ENCODE measurements at regions not wholly inside any gene's neighbourhood (a gene's known extent, or its start where the extent isn't known, plus 50 kb on each side); places are given as distances from the start of the nearest gene placed in this dataset.

DNA sequence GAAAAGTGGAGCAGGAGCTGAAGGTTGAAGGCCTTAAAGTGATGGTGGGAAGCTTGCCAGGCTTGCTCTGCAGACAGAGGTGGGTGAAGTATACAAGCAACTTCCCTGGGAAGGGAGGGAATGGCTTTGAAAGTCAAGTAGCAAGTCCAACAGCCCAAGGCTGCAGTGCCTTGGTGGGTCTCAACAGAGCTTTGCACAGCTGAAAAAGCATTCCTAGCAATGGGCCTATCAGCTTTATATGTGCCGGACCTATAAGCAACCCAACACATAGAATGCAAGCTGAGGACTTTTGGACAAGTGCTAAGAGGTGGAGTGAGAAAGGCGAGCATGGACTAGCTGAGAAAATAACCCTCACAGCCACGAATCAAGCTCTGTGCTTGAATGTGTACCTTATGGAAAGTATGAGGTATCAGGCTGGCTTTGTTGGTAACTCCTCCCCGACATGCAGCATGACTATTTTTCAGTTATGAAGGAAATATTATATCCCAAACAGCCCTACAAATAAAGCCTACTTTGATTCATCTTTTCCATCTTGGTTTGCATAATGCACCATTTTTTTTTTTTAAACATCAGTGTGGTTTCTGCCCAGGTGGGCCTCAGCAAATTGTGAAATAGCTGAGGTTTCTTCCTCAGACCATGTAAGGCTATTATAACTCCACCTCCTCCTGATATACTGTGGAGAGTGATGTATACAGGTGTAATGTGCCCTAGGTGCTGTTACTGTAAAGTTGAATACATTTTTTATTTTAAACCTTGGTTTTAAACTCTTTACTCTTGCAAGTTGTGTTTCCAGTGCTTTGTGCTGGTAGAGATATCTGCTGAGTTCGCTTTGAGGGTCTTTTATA is 241.4 kb upstream of the CXCR4 start:
- TF ChIP-seq, protein P1, sequence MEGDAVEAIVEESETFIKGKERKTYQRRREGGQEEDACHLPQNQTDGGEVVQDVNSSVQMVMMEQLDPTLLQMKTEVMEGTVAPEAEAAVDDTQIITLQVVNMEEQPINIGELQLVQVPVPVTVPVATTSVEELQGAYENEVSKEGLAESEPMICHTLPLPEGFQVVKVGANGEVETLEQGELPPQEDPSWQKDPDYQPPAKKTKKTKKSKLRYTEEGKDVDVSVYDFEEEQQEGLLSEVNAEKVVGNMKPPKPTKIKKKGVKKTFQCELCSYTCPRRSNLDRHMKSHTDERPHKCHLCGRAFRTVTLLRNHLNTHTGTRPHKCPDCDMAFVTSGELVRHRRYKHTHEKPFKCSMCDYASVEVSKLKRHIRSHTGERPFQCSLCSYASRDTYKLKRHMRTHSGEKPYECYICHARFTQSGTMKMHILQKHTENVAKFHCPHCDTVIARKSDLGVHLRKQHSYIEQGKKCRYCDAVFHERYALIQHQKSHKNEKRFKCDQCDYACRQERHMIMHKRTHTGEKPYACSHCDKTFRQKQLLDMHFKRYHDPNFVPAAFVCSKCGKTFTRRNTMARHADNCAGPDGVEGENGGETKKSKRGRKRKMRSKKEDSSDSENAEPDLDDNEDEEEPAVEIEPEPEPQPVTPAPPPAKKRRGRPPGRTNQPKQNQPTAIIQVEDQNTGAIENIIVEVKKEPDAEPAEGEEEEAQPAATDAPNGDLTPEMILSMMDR (IDR thresholded peaks at IDR 0.05) = no peak
- TF ChIP-seq YY1 (IDR thresholded peaks at IDR 0.05; ENCODE audit: low read depth) = no peak
- TF ChIP-seq, protein P2, sequence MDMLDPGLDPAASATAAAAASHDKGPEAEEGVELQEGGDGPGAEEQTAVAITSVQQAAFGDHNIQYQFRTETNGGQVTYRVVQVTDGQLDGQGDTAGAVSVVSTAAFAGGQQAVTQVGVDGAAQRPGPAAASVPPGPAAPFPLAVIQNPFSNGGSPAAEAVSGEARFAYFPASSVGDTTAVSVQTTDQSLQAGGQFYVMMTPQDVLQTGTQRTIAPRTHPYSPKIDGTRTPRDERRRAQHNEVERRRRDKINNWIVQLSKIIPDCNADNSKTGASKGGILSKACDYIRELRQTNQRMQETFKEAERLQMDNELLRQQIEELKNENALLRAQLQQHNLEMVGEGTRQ (IDR thresholded peaks at IDR 0.05; ENCODE audit: borderline replicate concordance, low read depth, low read length) = no peak
- TF ChIP-seq POLR2AphosphoS5 (IDR thresholded peaks at IDR 0.05; ENCODE audit: low read depth, low read length) = no peak
- TF ChIP-seq FOXM1 (IDR thresholded peaks at IDR 0.05; ENCODE audit: low read depth) = no peak
- no peak for TF ChIP-seq TAF1 (IDR thresholded peaks at IDR 0.05; ENCODE audit: borderline replicate concordance, low read depth, low read length)
- TF ChIP-seq RCOR1 (IDR thresholded peaks at IDR 0.05; ENCODE audit: low read length) = no peak
- no peak for TF ChIP-seq MXI1 (IDR thresholded peaks at IDR 0.05; ENCODE audit: low read depth, low read length)
- no peak for TF ChIP-seq EP300 (IDR thresholded peaks at IDR 0.05; ENCODE audit: borderline replicate concordance in 1 of 2, low read depth in 1 of 2, low read length in 1 of 2)
- TF ChIP-seq TCF12 (IDR thresholded peaks at IDR 0.05) = no peak
- TF ChIP-seq, protein P3, sequence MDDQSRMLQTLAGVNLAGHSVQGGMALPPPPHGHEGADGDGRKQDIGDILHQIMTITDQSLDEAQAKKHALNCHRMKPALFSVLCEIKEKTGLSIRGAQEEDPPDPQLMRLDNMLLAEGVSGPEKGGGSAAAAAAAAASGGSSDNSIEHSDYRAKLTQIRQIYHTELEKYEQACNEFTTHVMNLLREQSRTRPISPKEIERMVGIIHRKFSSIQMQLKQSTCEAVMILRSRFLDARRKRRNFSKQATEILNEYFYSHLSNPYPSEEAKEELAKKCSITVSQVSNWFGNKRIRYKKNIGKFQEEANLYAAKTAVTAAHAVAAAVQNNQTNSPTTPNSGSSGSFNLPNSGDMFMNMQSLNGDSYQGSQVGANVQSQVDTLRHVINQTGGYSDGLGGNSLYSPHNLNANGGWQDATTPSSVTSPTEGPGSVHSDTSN (IDR thresholded peaks at IDR 0.05) = no peak
- TF ChIP-seq RXRA (IDR thresholded peaks at IDR 0.05; ENCODE audit: borderline replicate concordance, low read depth) = no peak
- TF ChIP-seq GABPA (IDR thresholded peaks at IDR 0.05; ENCODE audit: low read depth) = no peak
- TF ChIP-seq ELF1 (IDR thresholded peaks at IDR 0.05) = no peak
